SU-DHL-6 (cell line): ENCODE measurements at regions not wholly inside any gene's neighbourhood (a gene's known extent, or its start where the extent isn't known, plus 50 kb on each side); places are given as distances from the start of the nearest gene placed in this dataset.

Experiments used
- EZH2phosphoT487 ChIP-seq: fragments of 200-600 bp; sonication (generic), shearing (Covaris generic); conservative IDR thresholded peaks from 2 replicates; pipeline ENCODE4 v1.6.1; 2018; ENCODE audit warnings: mild to moderate bottlenecking, antibody characterized with exemption, low read length, moderate library complexity, mixed read lengths
- TF ChIP-seq, protein P1 (sequence below): fragments of 200-600 bp; sonication (generic); IDR thresholded peaks from one replicate; pipeline ENCODE4 v1.5.1; 2017; ENCODE audit warnings: antibody characterized with exemption, mild to moderate bottlenecking, low read length, moderate library complexity; ENCODE audit not compliant: insufficient read depth, poor library complexity, severe bottlenecking

DNA sequence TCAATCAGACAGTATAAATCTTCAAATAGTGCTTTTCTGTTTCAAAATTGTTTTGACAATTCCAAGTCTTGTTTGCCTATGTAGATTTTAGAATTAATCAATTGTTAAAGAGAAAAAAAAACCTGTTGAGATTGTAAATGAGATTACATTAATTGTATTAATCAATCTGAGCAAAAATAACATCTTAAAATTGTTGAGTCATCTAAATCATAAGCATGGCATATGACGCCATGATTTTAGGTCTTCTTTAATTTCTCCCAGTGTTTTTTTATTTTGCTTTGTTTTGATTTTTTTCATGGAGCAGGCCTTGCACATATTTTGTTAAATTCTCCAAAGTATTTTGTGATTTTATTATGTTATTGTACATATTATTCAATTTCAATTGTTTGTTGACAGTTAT, 988.0 kb upstream of the SEMA6A start:
- TF ChIP-seq, protein P1, sequence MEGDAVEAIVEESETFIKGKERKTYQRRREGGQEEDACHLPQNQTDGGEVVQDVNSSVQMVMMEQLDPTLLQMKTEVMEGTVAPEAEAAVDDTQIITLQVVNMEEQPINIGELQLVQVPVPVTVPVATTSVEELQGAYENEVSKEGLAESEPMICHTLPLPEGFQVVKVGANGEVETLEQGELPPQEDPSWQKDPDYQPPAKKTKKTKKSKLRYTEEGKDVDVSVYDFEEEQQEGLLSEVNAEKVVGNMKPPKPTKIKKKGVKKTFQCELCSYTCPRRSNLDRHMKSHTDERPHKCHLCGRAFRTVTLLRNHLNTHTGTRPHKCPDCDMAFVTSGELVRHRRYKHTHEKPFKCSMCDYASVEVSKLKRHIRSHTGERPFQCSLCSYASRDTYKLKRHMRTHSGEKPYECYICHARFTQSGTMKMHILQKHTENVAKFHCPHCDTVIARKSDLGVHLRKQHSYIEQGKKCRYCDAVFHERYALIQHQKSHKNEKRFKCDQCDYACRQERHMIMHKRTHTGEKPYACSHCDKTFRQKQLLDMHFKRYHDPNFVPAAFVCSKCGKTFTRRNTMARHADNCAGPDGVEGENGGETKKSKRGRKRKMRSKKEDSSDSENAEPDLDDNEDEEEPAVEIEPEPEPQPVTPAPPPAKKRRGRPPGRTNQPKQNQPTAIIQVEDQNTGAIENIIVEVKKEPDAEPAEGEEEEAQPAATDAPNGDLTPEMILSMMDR = no peak
- TF ChIP-seq EZH2phosphoT487 = no peak
